OCI-LY1 (cell line): ENCODE measurements at regions not wholly inside any gene's neighbourhood (a gene's known extent, or its start where the extent isn't known, plus 50 kb on each side); places are given as distances from the start of the nearest gene placed in this dataset.

ENCODE experiments used
- EZH2 ChIP-seq: fragments of 200-600 bp; sonication (generic), shearing (Covaris generic); IDR thresholded peaks from 2 replicates; pipeline ENCODE4 v1.8.0; 2017; ENCODE audit warnings: borderline replicate concordance, mixed run types, mild to moderate bottlenecking, antibody characterized with exemption, low read length, moderate library complexity, mixed read lengths
- TF ChIP-seq, protein P1 (sequence below): fragments of 200-600 bp; sonication (generic), shearing (Covaris generic); IDR thresholded peaks from 2 replicates; pipeline ENCODE4 v1.5.1; 2017; ENCODE audit warnings: mild to moderate bottlenecking, antibody characterized with exemption, low read length, moderate library complexity, mixed read lengths

DNA sequence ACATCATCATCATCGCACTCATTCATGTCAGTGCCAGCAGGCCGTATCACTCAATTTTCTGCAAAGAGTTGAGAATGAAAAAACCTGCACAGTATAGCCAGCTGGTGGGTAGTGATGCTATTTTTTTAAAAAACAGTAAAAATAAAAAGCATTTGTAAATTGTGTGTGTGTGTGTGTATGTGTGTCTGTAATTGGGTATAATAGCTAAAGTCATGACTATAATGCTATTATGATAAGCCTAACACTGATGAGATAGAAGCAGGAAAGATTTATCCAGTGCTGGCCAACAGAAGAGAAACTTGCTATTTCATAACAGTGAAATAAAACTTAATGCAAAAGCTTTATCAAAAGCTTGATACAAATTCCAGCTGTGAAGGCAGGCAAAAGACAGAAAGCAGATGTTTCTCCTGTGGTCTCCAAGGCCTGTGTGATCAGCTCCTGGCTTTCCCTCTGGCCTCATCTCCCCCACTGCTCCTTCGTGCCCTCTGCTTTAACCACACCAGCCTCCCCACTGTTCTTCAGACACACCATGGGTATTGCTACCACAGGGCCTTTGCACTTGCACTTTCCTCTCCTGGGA lies 206.2 kb upstream of the IRX5 start:
- TF ChIP-seq, protein P1, sequence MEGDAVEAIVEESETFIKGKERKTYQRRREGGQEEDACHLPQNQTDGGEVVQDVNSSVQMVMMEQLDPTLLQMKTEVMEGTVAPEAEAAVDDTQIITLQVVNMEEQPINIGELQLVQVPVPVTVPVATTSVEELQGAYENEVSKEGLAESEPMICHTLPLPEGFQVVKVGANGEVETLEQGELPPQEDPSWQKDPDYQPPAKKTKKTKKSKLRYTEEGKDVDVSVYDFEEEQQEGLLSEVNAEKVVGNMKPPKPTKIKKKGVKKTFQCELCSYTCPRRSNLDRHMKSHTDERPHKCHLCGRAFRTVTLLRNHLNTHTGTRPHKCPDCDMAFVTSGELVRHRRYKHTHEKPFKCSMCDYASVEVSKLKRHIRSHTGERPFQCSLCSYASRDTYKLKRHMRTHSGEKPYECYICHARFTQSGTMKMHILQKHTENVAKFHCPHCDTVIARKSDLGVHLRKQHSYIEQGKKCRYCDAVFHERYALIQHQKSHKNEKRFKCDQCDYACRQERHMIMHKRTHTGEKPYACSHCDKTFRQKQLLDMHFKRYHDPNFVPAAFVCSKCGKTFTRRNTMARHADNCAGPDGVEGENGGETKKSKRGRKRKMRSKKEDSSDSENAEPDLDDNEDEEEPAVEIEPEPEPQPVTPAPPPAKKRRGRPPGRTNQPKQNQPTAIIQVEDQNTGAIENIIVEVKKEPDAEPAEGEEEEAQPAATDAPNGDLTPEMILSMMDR: no peak
- TF ChIP-seq EZH2: no peak
